ENCODE measurements at regions not wholly inside any gene's neighbourhood (a gene's known extent, or its start where the extent isn't known, plus 50 kb on each side); places are given as distances from the start of the nearest gene placed in this dataset.

DNA sequence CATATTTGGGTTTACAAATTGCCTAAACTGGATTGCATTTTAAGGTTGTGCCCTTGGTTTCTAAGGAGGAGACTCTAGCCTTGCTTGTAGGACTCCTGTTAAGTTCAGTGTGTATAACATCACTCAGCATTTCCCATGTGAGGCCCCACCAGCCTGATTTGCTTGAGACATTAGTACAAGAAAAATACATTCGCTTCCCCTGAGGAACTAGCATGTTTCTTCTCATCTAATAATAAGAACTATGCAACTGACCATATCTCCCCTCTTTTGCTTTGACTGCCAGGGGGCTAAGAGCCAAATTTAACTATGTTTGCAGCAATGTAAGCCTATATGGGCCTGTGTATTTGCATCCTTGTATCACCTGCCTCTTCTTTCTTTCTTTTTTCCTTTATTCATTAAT is 737.9 kb downstream of the INHBA start (continued):
- TF ChIP-seq, protein P1, sequence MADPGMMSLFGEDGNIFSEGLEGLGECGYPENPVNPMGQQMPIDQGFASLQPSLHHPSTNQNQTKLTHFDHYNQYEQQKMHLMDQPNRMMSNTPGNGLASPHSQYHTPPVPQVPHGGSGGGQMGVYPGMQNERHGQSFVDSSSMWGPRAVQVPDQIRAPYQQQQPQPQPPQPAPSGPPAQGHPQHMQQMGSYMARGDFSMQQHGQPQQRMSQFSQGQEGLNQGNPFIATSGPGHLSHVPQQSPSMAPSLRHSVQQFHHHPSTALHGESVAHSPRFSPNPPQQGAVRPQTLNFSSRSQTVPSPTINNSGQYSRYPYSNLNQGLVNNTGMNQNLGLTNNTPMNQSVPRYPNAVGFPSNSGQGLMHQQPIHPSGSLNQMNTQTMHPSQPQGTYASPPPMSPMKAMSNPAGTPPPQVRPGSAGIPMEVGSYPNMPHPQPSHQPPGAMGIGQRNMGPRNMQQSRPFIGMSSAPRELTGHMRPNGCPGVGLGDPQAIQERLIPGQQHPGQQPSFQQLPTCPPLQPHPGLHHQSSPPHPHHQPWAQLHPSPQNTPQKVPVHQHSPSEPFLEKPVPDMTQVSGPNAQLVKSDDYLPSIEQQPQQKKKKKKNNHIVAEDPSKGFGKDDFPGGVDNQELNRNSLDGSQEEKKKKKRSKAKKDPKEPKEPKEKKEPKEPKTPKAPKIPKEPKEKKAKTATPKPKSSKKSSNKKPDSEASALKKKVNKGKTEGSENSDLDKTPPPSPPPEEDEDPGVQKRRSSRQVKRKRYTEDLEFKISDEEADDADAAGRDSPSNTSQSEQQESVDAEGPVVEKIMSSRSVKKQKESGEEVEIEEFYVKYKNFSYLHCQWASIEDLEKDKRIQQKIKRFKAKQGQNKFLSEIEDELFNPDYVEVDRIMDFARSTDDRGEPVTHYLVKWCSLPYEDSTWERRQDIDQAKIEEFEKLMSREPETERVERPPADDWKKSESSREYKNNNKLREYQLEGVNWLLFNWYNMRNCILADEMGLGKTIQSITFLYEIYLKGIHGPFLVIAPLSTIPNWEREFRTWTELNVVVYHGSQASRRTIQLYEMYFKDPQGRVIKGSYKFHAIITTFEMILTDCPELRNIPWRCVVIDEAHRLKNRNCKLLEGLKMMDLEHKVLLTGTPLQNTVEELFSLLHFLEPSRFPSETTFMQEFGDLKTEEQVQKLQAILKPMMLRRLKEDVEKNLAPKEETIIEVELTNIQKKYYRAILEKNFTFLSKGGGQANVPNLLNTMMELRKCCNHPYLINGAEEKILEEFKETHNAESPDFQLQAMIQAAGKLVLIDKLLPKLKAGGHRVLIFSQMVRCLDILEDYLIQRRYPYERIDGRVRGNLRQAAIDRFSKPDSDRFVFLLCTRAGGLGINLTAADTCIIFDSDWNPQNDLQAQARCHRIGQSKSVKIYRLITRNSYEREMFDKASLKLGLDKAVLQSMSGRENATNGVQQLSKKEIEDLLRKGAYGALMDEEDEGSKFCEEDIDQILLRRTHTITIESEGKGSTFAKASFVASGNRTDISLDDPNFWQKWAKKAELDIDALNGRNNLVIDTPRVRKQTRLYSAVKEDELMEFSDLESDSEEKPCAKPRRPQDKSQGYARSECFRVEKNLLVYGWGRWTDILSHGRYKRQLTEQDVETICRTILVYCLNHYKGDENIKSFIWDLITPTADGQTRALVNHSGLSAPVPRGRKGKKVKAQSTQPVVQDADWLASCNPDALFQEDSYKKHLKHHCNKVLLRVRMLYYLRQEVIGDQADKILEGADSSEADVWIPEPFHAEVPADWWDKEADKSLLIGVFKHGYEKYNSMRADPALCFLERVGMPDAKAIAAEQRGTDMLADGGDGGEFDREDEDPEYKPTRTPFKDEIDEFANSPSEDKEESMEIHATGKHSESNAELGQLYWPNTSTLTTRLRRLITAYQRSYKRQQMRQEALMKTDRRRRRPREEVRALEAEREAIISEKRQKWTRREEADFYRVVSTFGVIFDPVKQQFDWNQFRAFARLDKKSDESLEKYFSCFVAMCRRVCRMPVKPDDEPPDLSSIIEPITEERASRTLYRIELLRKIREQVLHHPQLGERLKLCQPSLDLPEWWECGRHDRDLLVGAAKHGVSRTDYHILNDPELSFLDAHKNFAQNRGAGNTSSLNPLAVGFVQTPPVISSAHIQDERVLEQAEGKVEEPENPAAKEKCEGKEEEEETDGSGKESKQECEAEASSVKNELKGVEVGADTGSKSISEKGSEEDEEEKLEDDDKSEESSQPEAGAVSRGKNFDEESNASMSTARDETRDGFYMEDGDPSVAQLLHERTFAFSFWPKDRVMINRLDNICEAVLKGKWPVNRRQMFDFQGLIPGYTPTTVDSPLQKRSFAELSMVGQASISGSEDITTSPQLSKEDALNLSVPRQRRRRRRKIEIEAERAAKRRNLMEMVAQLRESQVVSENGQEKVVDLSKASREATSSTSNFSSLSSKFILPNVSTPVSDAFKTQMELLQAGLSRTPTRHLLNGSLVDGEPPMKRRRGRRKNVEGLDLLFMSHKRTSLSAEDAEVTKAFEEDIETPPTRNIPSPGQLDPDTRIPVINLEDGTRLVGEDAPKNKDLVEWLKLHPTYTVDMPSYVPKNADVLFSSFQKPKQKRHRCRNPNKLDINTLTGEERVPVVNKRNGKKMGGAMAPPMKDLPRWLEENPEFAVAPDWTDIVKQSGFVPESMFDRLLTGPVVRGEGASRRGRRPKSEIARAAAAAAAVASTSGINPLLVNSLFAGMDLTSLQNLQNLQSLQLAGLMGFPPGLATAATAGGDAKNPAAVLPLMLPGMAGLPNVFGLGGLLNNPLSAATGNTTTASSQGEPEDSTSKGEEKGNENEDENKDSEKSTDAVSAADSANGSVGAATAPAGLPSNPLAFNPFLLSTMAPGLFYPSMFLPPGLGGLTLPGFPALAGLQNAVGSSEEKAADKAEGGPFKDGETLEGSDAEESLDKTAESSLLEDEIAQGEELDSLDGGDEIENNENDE (IDR thresholded peaks at IDR 0.05; ENCODE audit: insufficient replicate concordance, low read length): no peak
- TF ChIP-seq, protein P2, sequence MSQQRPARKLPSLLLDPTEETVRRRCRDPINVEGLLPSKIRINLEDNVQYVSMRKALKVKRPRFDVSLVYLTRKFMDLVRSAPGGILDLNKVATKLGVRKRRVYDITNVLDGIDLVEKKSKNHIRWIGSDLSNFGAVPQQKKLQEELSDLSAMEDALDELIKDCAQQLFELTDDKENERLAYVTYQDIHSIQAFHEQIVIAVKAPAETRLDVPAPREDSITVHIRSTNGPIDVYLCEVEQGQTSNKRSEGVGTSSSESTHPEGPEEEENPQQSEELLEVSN (IDR thresholded peaks at IDR 0.05): no peak
- no peak for TF ChIP-seq GTF2F1 (IDR thresholded peaks at IDR 0.05; ENCODE audit: borderline replicate concordance, low read depth, low read length)
- no peak for TF ChIP-seq CHD2 (IDR thresholded peaks at IDR 0.05; ENCODE audit: low read length)
- no peak for TF ChIP-seq RAD21 (IDR thresholded peaks at IDR 0.05 in 1 of 2, conservative IDR thresholded peaks at IDR 0.05 in 1 of 2; ENCODE audit: low read depth in 2 of 2, low read length in 2 of 2)
- TF ChIP-seq EP300 (IDR thresholded peaks at IDR 0.05; ENCODE audit: borderline replicate concordance in 1 of 2, low read depth in 2 of 2, low read length in 2 of 2): no peak
- TF ChIP-seq EZH2 (IDR thresholded peaks at IDR 0.05; ENCODE audit: low read depth, low read length, severe bottlenecking): no peak
- TF ChIP-seq, protein P3, sequence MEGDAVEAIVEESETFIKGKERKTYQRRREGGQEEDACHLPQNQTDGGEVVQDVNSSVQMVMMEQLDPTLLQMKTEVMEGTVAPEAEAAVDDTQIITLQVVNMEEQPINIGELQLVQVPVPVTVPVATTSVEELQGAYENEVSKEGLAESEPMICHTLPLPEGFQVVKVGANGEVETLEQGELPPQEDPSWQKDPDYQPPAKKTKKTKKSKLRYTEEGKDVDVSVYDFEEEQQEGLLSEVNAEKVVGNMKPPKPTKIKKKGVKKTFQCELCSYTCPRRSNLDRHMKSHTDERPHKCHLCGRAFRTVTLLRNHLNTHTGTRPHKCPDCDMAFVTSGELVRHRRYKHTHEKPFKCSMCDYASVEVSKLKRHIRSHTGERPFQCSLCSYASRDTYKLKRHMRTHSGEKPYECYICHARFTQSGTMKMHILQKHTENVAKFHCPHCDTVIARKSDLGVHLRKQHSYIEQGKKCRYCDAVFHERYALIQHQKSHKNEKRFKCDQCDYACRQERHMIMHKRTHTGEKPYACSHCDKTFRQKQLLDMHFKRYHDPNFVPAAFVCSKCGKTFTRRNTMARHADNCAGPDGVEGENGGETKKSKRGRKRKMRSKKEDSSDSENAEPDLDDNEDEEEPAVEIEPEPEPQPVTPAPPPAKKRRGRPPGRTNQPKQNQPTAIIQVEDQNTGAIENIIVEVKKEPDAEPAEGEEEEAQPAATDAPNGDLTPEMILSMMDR (IDR thresholded peaks at IDR 0.05; ENCODE audit: control extremely low read depth in 1 of 3, insufficient read depth in 1 of 3, low read depth in 1 of 3, low read length in 3 of 3): no peak
